ENCODE measurements at regions not wholly inside any gene's neighbourhood (a gene's known extent, or its start where the extent isn't known, plus 50 kb on each side); places are given as distances from the start of the nearest gene placed in this dataset.
A peak's percentile ranks its signal among the peaks of the same experiment; 100 is the strongest.

DNA sequence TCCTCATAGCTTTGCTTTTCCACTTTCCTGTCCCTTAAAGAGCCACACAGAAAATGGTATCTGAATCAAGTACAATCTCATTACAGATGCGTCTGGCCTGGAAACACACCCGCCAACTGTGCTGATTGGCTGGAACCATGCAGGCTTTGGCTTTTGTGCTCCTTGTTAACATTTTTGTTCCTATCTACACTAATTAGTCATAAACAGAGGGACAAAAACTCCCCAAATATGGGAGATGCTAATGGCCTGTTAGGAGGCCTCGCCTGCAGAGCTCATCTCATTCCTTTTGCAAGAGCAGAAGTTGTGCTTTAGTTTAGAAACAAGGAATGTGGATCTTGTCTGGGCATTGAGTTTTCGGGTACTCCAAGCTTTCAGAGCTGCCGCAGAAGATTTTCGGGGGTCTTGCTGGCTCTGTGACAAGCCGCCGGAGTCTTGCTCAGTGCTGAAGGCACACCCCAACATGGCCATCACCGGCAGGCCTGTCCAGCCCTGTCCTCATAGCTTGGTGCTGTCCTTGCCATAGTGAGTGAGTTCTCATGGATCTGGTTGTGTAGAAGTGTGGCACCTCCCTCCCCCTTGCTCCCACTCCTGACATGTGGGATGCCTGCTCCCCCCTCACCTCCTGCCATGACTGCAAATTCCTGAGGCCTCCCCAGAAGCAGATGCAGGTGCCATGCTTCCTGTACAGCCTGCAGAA is 69.8 kb downstream of the METRNL start:
- H3K4me3 ChIP-seq (ENCODE audit: low read length) = no peak overlapping the region
- TF ChIP-seq, protein P1, sequence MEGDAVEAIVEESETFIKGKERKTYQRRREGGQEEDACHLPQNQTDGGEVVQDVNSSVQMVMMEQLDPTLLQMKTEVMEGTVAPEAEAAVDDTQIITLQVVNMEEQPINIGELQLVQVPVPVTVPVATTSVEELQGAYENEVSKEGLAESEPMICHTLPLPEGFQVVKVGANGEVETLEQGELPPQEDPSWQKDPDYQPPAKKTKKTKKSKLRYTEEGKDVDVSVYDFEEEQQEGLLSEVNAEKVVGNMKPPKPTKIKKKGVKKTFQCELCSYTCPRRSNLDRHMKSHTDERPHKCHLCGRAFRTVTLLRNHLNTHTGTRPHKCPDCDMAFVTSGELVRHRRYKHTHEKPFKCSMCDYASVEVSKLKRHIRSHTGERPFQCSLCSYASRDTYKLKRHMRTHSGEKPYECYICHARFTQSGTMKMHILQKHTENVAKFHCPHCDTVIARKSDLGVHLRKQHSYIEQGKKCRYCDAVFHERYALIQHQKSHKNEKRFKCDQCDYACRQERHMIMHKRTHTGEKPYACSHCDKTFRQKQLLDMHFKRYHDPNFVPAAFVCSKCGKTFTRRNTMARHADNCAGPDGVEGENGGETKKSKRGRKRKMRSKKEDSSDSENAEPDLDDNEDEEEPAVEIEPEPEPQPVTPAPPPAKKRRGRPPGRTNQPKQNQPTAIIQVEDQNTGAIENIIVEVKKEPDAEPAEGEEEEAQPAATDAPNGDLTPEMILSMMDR (conservative IDR thresholded peaks at IDR 0.05; ENCODE audit: low read depth, low read length) = no peak
- no peak for DNase-seq (ENCODE audit: low read depth)

DNA sequence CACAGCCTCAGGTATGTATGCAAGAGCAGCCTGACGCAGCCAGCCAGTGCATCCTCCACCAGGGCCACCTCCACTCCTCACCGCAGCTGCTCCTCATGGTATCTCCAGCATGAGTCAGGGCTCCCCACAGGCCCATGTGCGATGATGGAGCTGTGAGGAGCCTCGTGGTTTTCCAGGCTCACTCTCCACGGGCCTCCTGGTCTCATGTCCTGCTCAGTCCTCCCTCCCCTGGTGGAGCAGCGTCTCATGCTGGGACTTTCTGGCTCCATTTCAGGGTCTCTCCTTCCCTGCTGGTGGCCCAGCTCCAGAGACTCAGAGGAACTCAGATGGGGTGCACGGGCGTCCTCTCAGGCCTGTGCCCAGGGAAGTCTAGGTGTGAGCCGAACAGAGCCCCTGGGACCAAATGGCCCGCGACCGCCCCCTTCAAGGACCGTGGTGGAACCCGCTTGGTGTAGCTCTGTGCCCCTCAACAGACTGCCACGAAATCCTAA is 70.4 kb downstream of the METRNL start:
- no peak overlapping the region for H3K4me3 ChIP-seq (ENCODE audit: low read length)
- no peak for DNase-seq (ENCODE audit: low read depth)
- TF ChIP-seq, protein P1 (conservative IDR thresholded peaks at IDR 0.05; ENCODE audit: low read depth, low read length) = no peak

DNA sequence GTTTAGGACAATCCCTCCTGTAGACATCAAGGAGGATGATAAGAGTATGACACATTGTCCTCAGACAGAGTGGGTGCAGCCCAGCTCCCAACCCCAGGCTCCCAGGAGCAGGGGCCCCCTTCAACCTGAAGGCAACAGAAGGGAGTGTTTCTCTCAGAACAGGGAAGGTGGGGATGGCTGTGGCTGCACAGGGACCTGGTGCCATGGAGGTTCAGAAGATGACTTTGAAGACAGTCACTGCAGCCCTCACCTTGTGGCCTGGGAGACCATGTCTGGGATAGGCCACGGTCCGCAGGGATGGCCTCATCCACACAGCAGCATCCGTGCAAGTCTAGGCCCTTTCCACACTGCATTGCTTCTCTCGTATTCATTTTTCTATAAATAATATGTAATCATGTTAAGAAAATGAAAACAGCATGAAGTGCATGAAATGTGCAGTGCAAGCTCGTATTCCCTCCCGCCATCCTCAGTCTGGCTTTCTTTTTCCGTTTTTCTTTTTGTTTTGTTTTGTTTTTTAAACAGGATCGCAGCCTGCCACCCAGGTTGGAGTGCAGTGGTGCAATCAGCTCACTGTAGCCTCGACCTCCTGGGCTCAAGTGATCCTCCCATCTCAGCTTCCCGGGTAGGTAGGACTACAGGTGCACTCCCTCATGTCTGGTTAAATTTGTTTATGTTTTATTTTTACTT is 71.1 kb downstream of the METRNL start:
- no peak for DNase-seq (ENCODE audit: low read depth)
- no peak overlapping the region for H3K4me3 ChIP-seq (ENCODE audit: low read length)
- TF ChIP-seq, protein P1 (conservative IDR thresholded peaks at IDR 0.05; ENCODE audit: low read depth, low read length) = no peak

DNA sequence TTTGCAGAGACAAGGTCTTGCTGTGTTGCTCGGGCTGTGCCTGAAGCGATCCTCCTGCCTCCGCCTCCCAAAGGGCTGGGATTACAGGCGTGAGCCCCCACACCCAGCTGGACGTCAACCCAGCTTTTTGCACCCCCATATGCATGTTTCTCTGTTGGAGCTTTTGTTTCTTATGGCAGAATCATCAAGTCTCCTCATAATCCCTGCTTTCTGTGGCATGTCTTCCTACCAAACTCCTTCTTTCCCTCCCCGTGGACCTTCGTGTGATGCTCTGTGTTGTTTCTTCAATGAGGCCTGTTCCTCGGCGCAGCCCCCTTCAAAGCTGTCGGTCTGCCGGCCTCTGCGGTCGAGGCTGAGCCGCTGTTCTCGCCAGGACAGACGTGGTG is 71.6 kb downstream of the METRNL start:
- no peak for DNase-seq (ENCODE audit: low read depth)
- TF ChIP-seq, protein P1 (conservative IDR thresholded peaks at IDR 0.05; ENCODE audit: low read depth, low read length) = no peak
- no peak overlapping the region for H3K4me3 ChIP-seq (ENCODE audit: low read length)

DNA sequence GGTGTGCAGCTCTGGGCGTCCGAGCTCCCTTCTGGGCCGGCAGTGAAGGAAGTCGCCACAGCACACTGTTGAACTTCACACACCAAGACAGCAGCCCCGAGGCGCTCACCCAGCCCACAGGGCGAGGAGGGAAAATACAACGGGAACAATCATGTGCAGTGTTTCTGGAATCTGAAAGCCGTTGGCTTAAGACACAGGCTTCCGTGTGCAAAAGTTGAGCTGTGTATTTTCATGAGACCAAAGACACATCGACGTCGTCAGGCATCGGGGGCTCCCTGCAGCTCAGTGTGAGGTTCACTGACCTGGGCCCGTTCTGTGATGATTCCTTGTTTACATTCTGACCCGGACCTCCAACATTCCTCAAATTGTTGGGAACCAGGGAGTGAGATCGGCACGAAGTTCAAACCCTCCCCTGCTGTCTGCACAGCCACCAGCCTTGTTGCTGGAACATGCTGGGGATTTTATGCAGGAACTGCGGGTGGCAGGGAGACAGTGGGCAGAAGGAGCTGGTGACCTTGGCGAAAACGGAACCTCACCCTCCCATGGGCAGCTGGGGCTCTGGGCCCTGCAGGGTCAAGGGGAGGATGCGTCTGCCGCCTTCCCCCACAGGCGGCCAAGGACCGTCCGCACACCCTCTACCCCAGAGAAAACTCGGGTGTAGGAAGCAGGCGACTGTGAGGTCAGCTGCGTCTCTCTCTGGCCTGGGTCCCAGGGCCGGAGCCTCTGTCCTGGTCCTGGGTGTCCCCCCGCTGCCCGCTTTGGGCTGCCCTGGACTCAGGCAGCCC is 72.2 kb downstream of the METRNL start:
- H3K4me3 ChIP-seq (ENCODE audit: low read length) = no peak overlapping the region
- peak; percentile 17 for DNase-seq (ENCODE audit: low read depth)
- TF ChIP-seq, protein P1 (conservative IDR thresholded peaks at IDR 0.05; ENCODE audit: low read depth, low read length) = no peak

DNA sequence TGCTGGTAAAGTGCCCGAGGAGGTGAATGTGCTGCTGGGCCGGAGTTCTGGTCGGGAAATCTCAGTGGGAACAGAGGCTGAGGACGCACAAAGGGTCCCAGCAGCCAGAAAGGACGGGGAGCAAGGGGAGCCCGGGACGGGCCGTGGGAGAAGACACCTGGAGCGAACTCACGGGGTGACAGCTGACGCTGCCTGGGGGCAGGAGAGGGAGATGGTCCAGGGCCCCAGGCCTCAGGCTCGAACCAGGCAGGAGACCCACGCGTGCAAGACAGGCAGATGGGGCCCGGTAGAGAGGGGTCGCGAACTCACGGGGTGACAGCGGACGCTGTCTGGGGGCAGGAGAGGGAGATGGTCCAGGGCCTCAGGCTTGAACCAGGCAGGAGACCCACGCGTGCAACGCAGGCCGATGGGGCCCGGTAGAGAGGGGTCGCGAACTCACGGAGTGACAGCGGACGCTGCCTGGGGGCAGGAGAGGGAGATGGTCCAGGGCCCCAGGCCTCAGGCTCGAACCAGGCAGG is 72.9 kb downstream of the METRNL start:
- DNase-seq (ENCODE audit: low read depth) = no peak
- no peak overlapping the region for H3K4me3 ChIP-seq (ENCODE audit: low read length)
- TF ChIP-seq, protein P1 (conservative IDR thresholded peaks at IDR 0.05; ENCODE audit: low read depth, low read length) = no peak

Data from retinal pigment epithelial cell (primary cell).